CD4-positive, alpha-beta T cell (primary cell): ENCODE measurements at regions not wholly inside any gene's neighbourhood (a gene's known extent, or its start where the extent isn't known, plus 50 kb on each side); places are given as distances from the start of the nearest gene placed in this dataset.

Source experiments
- ATAC-seq: fragments of 200-7000 bp; cut with Tn5 transposase; one replicate; pipeline ENCODE4 v1.10.0; 2022; ENCODE audit warnings: mild to moderate bottlenecking; ENCODE audit not compliant: poor library complexity
- CTCF ChIA-PET: fragments of 350-600 bp; sonication (Branson Sonifier 250); formaldehyde crosslinking; loops from one replicate; lab custom pipeline; 2021; ENCODE audit warnings: antibody characterized with exemption, inconsistent platforms; lab: Charles Lee
- POLR2A ChIA-PET: fragments of 350-600 bp; sonication (Branson Sonifier 250); formaldehyde crosslinking; loops from one replicate; lab custom pipeline; 2021; ENCODE audit warnings: antibody characterized with exemption, inconsistent platforms; lab: Charles Lee
- DNase-seq, 14 experiments: peaks; one replicate each; pipeline ENCODE4 v3.0.0-alpha.2; 2013 to 2020; ENCODE audit warnings: mixed read lengths in 2 of 14
- H3K27ac ChIP-seq, 2 donors: one replicate each; pipeline versions ENCODE4 v1.5.1 to v1.7.0; 2013; ENCODE audit warnings: low read length in 2 of 2, low read depth in 1 of 2, mild to moderate bottlenecking in 1 of 2
- H3K27me3 ChIP-seq, 2 experiments: 1 replicate in 1 of 2; 2 replicates in 1 of 2; pipeline versions ENCODE4 v1.6.1 to v1.7.0; 2013; ENCODE audit warnings: low read length in 2 of 2, control low read depth in 1 of 2, mild to moderate bottlenecking in 1 of 2, moderate library complexity in 1 of 2; ENCODE audit not compliant: insufficient read depth in 2 of 2, control insufficient read depth in 1 of 2
- H3K36me3 ChIP-seq: one replicate; pipeline ENCODE4 v1.6.1; 2013; ENCODE audit warnings: low read length, control low read depth; ENCODE audit not compliant: insufficient read depth
- H3K4me1 ChIP-seq: one replicate; pipeline ENCODE4 v1.6.1; 2013; ENCODE audit warnings: low read length, control low read depth; ENCODE audit not compliant: insufficient read depth
- H3K4me3 ChIP-seq: one replicate; pipeline ENCODE4 v1.5.1; 2013; ENCODE audit warnings: mild to moderate bottlenecking, low read length, moderate library complexity
- H3K9me3 ChIP-seq, 2 experiments: 1 replicate in 1 of 2; 2 replicates in 1 of 2; pipeline versions ENCODE4 v1.6.1 to v1.7.0; 2013; ENCODE audit warnings: low read length in 2 of 2, mild to moderate bottlenecking in 2 of 2, control low read depth in 1 of 2, moderate library complexity in 1 of 2; ENCODE audit not compliant: control insufficient read depth in 1 of 2, insufficient read depth in 1 of 2
- H3K27ac Mint-ChIP-seq: one replicate; pipeline ENCODE4 v1.8.0; 2020; ENCODE audit warnings: mixed read lengths
- H3K27me3 Mint-ChIP-seq: one replicate; pipeline ENCODE4 v1.8.0; 2021; ENCODE audit warnings: mixed read lengths
- H3K36me3 Mint-ChIP-seq: one replicate; pipeline ENCODE4 v1.8.0; 2021; ENCODE audit warnings: low read depth, mixed read lengths
- H3K4me1 Mint-ChIP-seq: one replicate; pipeline ENCODE4 v1.8.0; 2021; ENCODE audit warnings: low read depth, mixed read lengths
- H3K4me3 Mint-ChIP-seq: one replicate; pipeline ENCODE4 v1.8.0; 2020; ENCODE audit warnings: mild to moderate bottlenecking, mixed read lengths
- H3K9me3 Mint-ChIP-seq: one replicate; pipeline ENCODE4 v1.8.0; 2020; ENCODE audit warnings: mixed read lengths
- CTCF ChIP-seq: fragments of 200-600 bp; IDR thresholded peaks from one replicate; pipeline ENCODE4 v1.8.0; 2022; ENCODE audit warnings: antibody characterized with exemption, mild to moderate bottlenecking
- intact Hi-C, 2 experiments: fragments of 100-400 bp; cut with DNase I in 1 of 2; cut with micrococcal nuclease in 1 of 2; formaldehyde crosslinking; loops; one replicate each; pipeline versions ENCODE4 v1.15.1 to v1.9.0; 2023 to 2025; cut with DNase I, micrococcal nuclease

GRCh38 chr13:50438351-50438750 is 405.1 kb downstream of the DLEU7 start:
- POLR2A ChIA-PET = no interaction called here

GRCh38 chr13:50441130-50441529 is 402.4 kb downstream of the DLEU7 start:
- no peak overlapping the region for H3K4me3 Mint-ChIP-seq
- H3K4me3 ChIP-seq = no peak overlapping the region
- TF ChIP-seq CTCF = no peak
- no peak for ATAC-seq
- H3K27me3 Mint-ChIP-seq = no peaks in the 10 kb centered on the region
- H3K9me3 ChIP-seq = no peaks in the 10 kb centered on the region
- no peak overlapping the region for H3K27ac Mint-ChIP-seq
- DNase-seq = no peak
- POLR2A ChIA-PET = no interaction called here
- no peaks in the 10 kb centered on the region for H3K36me3 ChIP-seq
- H3K27me3 ChIP-seq = no peaks in the 10 kb centered on the region
- intact Hi-C loops = no loop called here
- CTCF ChIA-PET = no interaction called here
- no peaks in the 10 kb centered on the region for H3K9me3 Mint-ChIP-seq
- no peaks in the 10 kb centered on the region for H3K4me1 Mint-ChIP-seq
- no peak overlapping the region for H3K27ac ChIP-seq
- H3K4me1 ChIP-seq = no peaks in the 10 kb centered on the region
- H3K36me3 Mint-ChIP-seq = no peaks in the 10 kb centered on the region

More at GRCh38 chr13:50438351-50438750, 405.1 kb downstream of the DLEU7 start:
- no peaks in the 10 kb centered on the region for H3K4me1 ChIP-seq
- no peaks in the 10 kb centered on the region for H3K36me3 ChIP-seq
- no peak for TF ChIP-seq CTCF
- no peaks in the 10 kb centered on the region for H3K9me3 Mint-ChIP-seq
- no peaks in the 10 kb centered on the region for H3K27me3 ChIP-seq
- H3K4me3 Mint-ChIP-seq = no peak overlapping the region
- H3K4me1 Mint-ChIP-seq = no peaks in the 10 kb centered on the region
- H3K27ac Mint-ChIP-seq = no peak overlapping the region
- H3K36me3 Mint-ChIP-seq = no peaks in the 10 kb centered on the region
- no peak for DNase-seq
- CTCF ChIA-PET = no interaction called here
- H3K27me3 Mint-ChIP-seq = no peaks in the 10 kb centered on the region
- no peak for ATAC-seq
- H3K9me3 ChIP-seq = no peaks in the 10 kb centered on the region
- no peak overlapping the region for H3K4me3 ChIP-seq
- intact Hi-C loops = no loop called here
- H3K27ac ChIP-seq = no peak overlapping the region

GRCh38 chr13:50444726-50445125 is 398.8 kb downstream of the DLEU7 start:
- Histone ChIP-seq H3K4me3 (no peak overlapping the region), H3K36me3 (no peaks in the 10 kb centered on the region), H3K27me3 (no peaks in the 10 kb centered on the region), H3K27ac (no peak overlapping the region), H3K4me1 (no peaks in the 10 kb centered on the region), H3K9me3 (no peaks in the 10 kb centered on the region)
- no peak overlapping the region for H3K27ac Mint-ChIP-seq
- intact Hi-C loops = no loop called here
- no peaks in the 10 kb centered on the region for H3K27me3 Mint-ChIP-seq
- TF ChIP-seq CTCF = no peak
- H3K4me3 Mint-ChIP-seq = no peak overlapping the region
- ATAC-seq (no peak), DNase-seq (no peak)
- H3K4me1 Mint-ChIP-seq = no peaks in the 10 kb centered on the region
- H3K9me3 Mint-ChIP-seq = no peaks in the 10 kb centered on the region
- ChIA-PET CTCF (interaction anchor here (1.0 kb wide), 1 partner anchor 13 kb away, joined by 3 read pairs; no protein-coding TSS in a partner anchor), POLR2A (interaction anchor here (1.3 kb wide), 1 partner anchor 448 kb away, joined by 3 read pairs; the partner anchor contains the start of gene TRIM13)
- H3K36me3 Mint-ChIP-seq = no peaks in the 10 kb centered on the region
